ENCODE measurements at regions not wholly inside any gene's neighbourhood (a gene's known extent, or its start where the extent isn't known, plus 50 kb on each side); places are given as distances from the start of the nearest gene placed in this dataset.

DNA sequence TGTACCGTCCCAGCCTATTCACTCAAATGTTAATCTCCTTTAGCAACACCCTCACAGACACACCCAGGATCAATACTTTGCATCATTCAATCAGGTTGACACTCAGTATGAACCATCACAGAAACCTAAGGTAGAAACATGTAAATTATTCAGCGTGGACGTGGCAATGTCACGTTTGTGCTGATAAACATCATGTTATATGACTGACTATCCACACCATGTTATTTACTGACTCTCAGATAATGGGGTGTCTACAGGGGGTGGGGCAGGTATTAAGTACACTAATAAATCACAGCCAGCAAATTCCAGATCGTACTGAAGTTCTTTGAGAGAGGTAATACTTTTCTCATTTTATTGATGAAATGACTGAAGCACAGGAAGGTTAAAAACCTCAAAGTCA, 280.0 kb downstream of the C12orf75 start:
- Histone ChIP-seq H3K9me2 (replicated peaks; ENCODE audit: insufficient read depth, low read length) (no peaks in the 10 kb centered on the region), H3F3A (ENCODE audit: insufficient read depth) (no peaks in the 10 kb centered on the region), H3K4me2 (ENCODE audit: low read depth, low read length, poor library complexity, severe bottlenecking) (no peak overlapping the region), H3K4me3 (ENCODE audit: insufficient read depth, low read length, poor library complexity, severe bottlenecking) (no peak overlapping the region), H3K9ac (ENCODE audit: low read length) (no peak overlapping the region), H3K79me2 (ENCODE audit: insufficient read depth, low read length) (no peaks in the 10 kb centered on the region), H2AFZ (ENCODE audit: low read depth, low read length, severe bottlenecking) (no peak overlapping the region), H3K27me3 (ENCODE audit: low read length) (no peaks in the 10 kb centered on the region), H3K27ac (ENCODE audit: low read depth, low read length) (no peak overlapping the region), H3K9me3 (ENCODE audit: insufficient read depth, low read length) (no peaks in the 10 kb centered on the region), H4K20me1 (ENCODE audit: low read depth, low read length) (no peaks in the 10 kb centered on the region), H3K36me3 (ENCODE audit: low read length) (no peaks in the 10 kb centered on the region)
- no peak for TF ChIP-seq EZH2phosphoT487 (conservative IDR thresholded peaks at IDR 0.05; ENCODE audit: low read length)
- TF ChIP-seq, protein P1, sequence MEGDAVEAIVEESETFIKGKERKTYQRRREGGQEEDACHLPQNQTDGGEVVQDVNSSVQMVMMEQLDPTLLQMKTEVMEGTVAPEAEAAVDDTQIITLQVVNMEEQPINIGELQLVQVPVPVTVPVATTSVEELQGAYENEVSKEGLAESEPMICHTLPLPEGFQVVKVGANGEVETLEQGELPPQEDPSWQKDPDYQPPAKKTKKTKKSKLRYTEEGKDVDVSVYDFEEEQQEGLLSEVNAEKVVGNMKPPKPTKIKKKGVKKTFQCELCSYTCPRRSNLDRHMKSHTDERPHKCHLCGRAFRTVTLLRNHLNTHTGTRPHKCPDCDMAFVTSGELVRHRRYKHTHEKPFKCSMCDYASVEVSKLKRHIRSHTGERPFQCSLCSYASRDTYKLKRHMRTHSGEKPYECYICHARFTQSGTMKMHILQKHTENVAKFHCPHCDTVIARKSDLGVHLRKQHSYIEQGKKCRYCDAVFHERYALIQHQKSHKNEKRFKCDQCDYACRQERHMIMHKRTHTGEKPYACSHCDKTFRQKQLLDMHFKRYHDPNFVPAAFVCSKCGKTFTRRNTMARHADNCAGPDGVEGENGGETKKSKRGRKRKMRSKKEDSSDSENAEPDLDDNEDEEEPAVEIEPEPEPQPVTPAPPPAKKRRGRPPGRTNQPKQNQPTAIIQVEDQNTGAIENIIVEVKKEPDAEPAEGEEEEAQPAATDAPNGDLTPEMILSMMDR (IDR thresholded peaks at IDR 0.05; ENCODE audit: insufficient read depth, low read length, poor library complexity, severe bottlenecking) = no peak

DNA sequence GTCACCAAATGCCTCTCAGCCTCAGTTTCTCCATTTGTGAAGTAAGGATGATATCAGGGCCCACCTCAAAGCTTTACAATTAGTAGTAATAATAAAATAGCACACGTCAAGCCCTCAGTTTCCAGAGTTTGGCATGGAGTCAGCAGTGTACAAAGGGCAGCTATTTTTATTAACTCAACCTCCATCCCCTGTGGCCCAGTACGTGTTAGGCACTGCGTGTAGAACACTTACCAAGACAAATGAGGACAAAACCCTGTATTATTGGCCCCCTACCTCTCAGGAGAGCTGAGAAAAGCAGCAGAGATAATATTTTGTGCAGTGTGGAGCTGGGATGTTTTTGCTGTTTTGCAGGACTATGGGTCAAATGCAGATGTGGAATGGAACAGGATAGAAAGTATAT, 280.8 kb downstream of the C12orf75 start:
- H3F3A ChIP-seq (ENCODE audit: insufficient read depth) = no peaks in the 10 kb centered on the region
- no peaks in the 10 kb centered on the region for H3K9me3 ChIP-seq (ENCODE audit: insufficient read depth, low read length)
- TF ChIP-seq, protein P1 (IDR thresholded peaks at IDR 0.05; ENCODE audit: insufficient read depth, low read length, poor library complexity, severe bottlenecking) = no peak
- no peak for TF ChIP-seq EZH2phosphoT487 (conservative IDR thresholded peaks at IDR 0.05; ENCODE audit: low read length)
- H3K9ac ChIP-seq (ENCODE audit: low read length) = no peak overlapping the region
- H3K9me2 ChIP-seq (replicated peaks; ENCODE audit: insufficient read depth, low read length) = no peaks in the 10 kb centered on the region
- H3K27me3 ChIP-seq (ENCODE audit: low read length) = no peaks in the 10 kb centered on the region
- H4K20me1 ChIP-seq (ENCODE audit: low read depth, low read length) = no peaks in the 10 kb centered on the region
- no peak overlapping the region for H3K27ac ChIP-seq (ENCODE audit: low read depth, low read length)
- H3K79me2 ChIP-seq (ENCODE audit: insufficient read depth, low read length) = no peaks in the 10 kb centered on the region
- no peaks in the 10 kb centered on the region for H3K36me3 ChIP-seq (ENCODE audit: low read length)
- no peak overlapping the region for H3K4me3 ChIP-seq (ENCODE audit: insufficient read depth, low read length, poor library complexity, severe bottlenecking)
- no peak overlapping the region for H3K4me2 ChIP-seq (ENCODE audit: low read depth, low read length, poor library complexity, severe bottlenecking)
- H2AFZ ChIP-seq (ENCODE audit: low read depth, low read length, severe bottlenecking) = no peak overlapping the region

DNA sequence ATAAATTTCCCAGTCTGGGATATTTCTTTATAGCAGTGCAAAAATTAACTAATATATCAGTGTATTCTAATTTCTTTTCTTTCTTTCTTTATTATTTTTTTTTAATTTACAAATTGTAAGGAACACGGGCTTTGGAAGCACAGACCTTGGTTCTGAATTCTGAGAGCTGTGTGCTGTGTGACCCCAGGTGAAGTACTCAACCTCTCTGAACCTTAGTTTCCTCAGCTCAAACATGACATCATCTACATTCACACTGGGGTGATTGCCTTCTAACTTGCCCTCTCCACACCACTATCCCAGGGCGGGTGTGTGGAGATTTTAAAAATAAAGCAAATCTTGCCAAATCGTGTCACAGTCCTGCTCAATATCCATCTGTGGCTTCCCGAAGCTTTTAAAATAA, 282.8 kb downstream of the C12orf75 start:
- H3K27ac ChIP-seq (ENCODE audit: low read depth, low read length) = no peak overlapping the region
- no peak overlapping the region for H3K4me2 ChIP-seq (ENCODE audit: low read depth, low read length, poor library complexity, severe bottlenecking)
- H3K9ac ChIP-seq (ENCODE audit: low read length) = no peak overlapping the region
- no peaks in the 10 kb centered on the region for H3K36me3 ChIP-seq (ENCODE audit: low read length)
- no peaks in the 10 kb centered on the region for H3K27me3 ChIP-seq (ENCODE audit: low read length)
- no peaks in the 10 kb centered on the region for H3K9me2 ChIP-seq (replicated peaks; ENCODE audit: insufficient read depth, low read length)
- H3K9me3 ChIP-seq (ENCODE audit: insufficient read depth, low read length) = no peaks in the 10 kb centered on the region
- H2AFZ ChIP-seq (ENCODE audit: low read depth, low read length, severe bottlenecking) = no peak overlapping the region
- TF ChIP-seq, protein P1 (IDR thresholded peaks at IDR 0.05; ENCODE audit: insufficient read depth, low read length, poor library complexity, severe bottlenecking) = no peak
- no peaks in the 10 kb centered on the region for H4K20me1 ChIP-seq (ENCODE audit: low read depth, low read length)
- no peak overlapping the region for H3K4me3 ChIP-seq (ENCODE audit: insufficient read depth, low read length, poor library complexity, severe bottlenecking)
- no peaks in the 10 kb centered on the region for H3K79me2 ChIP-seq (ENCODE audit: insufficient read depth, low read length)
- no peaks in the 10 kb centered on the region for H3F3A ChIP-seq (ENCODE audit: insufficient read depth)

DNA sequence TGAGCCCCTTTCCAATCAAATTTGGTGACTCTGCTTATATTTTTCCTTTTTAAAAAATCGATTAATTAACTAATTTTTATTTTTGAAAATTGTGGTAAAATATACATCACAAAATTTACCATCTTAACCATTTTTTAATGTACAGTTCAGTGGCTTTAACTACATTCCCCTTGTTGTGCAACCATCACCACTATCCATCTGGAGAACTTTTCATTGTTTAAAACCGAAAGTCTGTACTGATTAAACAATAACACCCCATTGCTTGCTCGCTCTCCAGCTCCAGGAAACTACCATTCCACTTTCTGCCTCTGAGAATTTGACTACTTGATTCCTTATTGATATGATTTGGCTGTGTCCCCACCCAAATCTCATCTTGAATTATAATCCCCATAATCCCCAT, 283.4 kb downstream of the C12orf75 start:
- Histone ChIP-seq H3K4me3 (ENCODE audit: insufficient read depth, low read length, poor library complexity, severe bottlenecking) (no peak overlapping the region), H2AFZ (ENCODE audit: low read depth, low read length, severe bottlenecking) (no peak overlapping the region), H3K79me2 (ENCODE audit: insufficient read depth, low read length) (no peaks in the 10 kb centered on the region), H3K9me3 (ENCODE audit: insufficient read depth, low read length) (no peaks in the 10 kb centered on the region), H3K9me2 (replicated peaks; ENCODE audit: insufficient read depth, low read length) (no peaks in the 10 kb centered on the region), H3K36me3 (ENCODE audit: low read length) (no peaks in the 10 kb centered on the region), H3K27me3 (ENCODE audit: low read length) (no peaks in the 10 kb centered on the region), H3K27ac (ENCODE audit: low read depth, low read length) (no peak overlapping the region), H3K9ac (ENCODE audit: low read length) (no peak overlapping the region), H3K4me2 (ENCODE audit: low read depth, low read length, poor library complexity, severe bottlenecking) (no peak overlapping the region), H3F3A (ENCODE audit: insufficient read depth) (no peaks in the 10 kb centered on the region), H4K20me1 (ENCODE audit: low read depth, low read length) (no peaks in the 10 kb centered on the region)
- TF ChIP-seq EZH2phosphoT487 (conservative IDR thresholded peaks at IDR 0.05; ENCODE audit: low read length) = no peak
- TF ChIP-seq, protein P1 (IDR thresholded peaks at IDR 0.05; ENCODE audit: insufficient read depth, low read length, poor library complexity, severe bottlenecking) = no peak
